ENCODE measurements at regions not wholly inside any gene's neighbourhood (a gene's known extent, or its start where the extent isn't known, plus 50 kb on each side); places are given as distances from the start of the nearest gene placed in this dataset.

GRCh38 chr13:90654970-90655369 lies 692.5 kb upstream of the MIR17HG start:
- no peak for TF ChIP-seq POLR2AphosphoS5 (IDR thresholded peaks at IDR 0.05; ENCODE audit: borderline replicate concordance, low read depth, low read length)
- no peak for TF ChIP-seq EZH2 (IDR thresholded peaks at IDR 0.05)
- no peak for TF ChIP-seq FOXP2 (optimal IDR thresholded peaks at IDR 0.05; ENCODE audit: control extremely low read depth, extremely low read length, insufficient read depth)
